ENCODE measurements at regions not wholly inside any gene's neighbourhood (a gene's known extent, or its start where the extent isn't known, plus 50 kb on each side); places are given as distances from the start of the nearest gene placed in this dataset.

- TF ChIP-seq GATA3 (IDR thresholded peaks at IDR 0.05; ENCODE audit: low read depth, low read length) (no peak), GATA2 (IDR thresholded peaks at IDR 0.05; ENCODE audit: low read depth, low read length) (no peak)
Measured at GRCh38 chr9:86459599-86460155, 105.5 kb upstream of the TUT7 start.

- TF ChIP-seq GATA3 (IDR thresholded peaks at IDR 0.05; ENCODE audit: low read depth, low read length) (no peak), GATA2 (IDR thresholded peaks at IDR 0.05; ENCODE audit: low read depth, low read length) (no peak)
Measured at GRCh38 chr9:86459191-86459590, 105.0 kb upstream of the TUT7 start.

- TF ChIP-seq GATA2 (IDR thresholded peaks at IDR 0.05; ENCODE audit: low read depth, low read length) (no peak), GATA3 (IDR thresholded peaks at IDR 0.05; ENCODE audit: low read depth, low read length) (no peak)
Measured at GRCh38 chr9:86458191-86458855, 104.1 kb upstream of the TUT7 start.

GRCh38 chr9:86456416-86456815, 102.2 kb upstream of the TUT7 start:
- no peak for TF ChIP-seq GATA3 (IDR thresholded peaks at IDR 0.05; ENCODE audit: low read depth, low read length)
- TF ChIP-seq GATA2 (IDR thresholded peaks at IDR 0.05; ENCODE audit: low read depth, low read length), result no peak

GRCh38 chr9:86454701-86455615, 100.7 kb upstream of the TUT7 start:
- no peak for TF ChIP-seq GATA3 (IDR thresholded peaks at IDR 0.05; ENCODE audit: low read depth, low read length)
- TF ChIP-seq GATA2 (IDR thresholded peaks at IDR 0.05; ENCODE audit: low read depth, low read length), result no peak

- no peak for TF ChIP-seq GATA2 (IDR thresholded peaks at IDR 0.05; ENCODE audit: low read depth, low read length)
- no peak for TF ChIP-seq GATA3 (IDR thresholded peaks at IDR 0.05; ENCODE audit: low read depth, low read length)
Measured at GRCh38 chr9:86452201-86452828, 98.1 kb upstream of the TUT7 start.

- TF ChIP-seq GATA2 (IDR thresholded peaks at IDR 0.05; ENCODE audit: low read depth, low read length) (no peak), GATA3 (IDR thresholded peaks at IDR 0.05; ENCODE audit: low read depth, low read length) (no peak)
Measured at GRCh38 chr9:86449246-86449645, 95.0 kb upstream of the TUT7 start.

- TF ChIP-seq GATA3 (IDR thresholded peaks at IDR 0.05; ENCODE audit: low read depth, low read length), result no peak
- no peak for TF ChIP-seq GATA2 (IDR thresholded peaks at IDR 0.05; ENCODE audit: low read depth, low read length)
Measured at GRCh38 chr9:86445671-86446070, 91.5 kb upstream of the TUT7 start.

GRCh38 chr9:86443992-86444391, 89.8 kb upstream of the TUT7 start:
- TF ChIP-seq GATA3 (IDR thresholded peaks at IDR 0.05; ENCODE audit: low read depth, low read length) (no peak), GATA2 (IDR thresholded peaks at IDR 0.05; ENCODE audit: low read depth, low read length) (no peak)

- no peak for TF ChIP-seq GATA3 (IDR thresholded peaks at IDR 0.05; ENCODE audit: low read depth, low read length)
- no peak for TF ChIP-seq GATA2 (IDR thresholded peaks at IDR 0.05; ENCODE audit: low read depth, low read length)
Measured at GRCh38 chr9:86434039-86434726, 80.0 kb upstream of the TUT7 start.

- TF ChIP-seq GATA2 (IDR thresholded peaks at IDR 0.05; ENCODE audit: low read depth, low read length) (no peak), GATA3 (IDR thresholded peaks at IDR 0.05; ENCODE audit: low read depth, low read length) (no peak)
Measured at GRCh38 chr9:86424251-86424891, 70.2 kb upstream of the TUT7 start.

GRCh38 chr9:86413971-86414880, 60.0 kb upstream of the TUT7 start:
- TF ChIP-seq GATA3 (IDR thresholded peaks at IDR 0.05; ENCODE audit: low read depth, low read length) (no peak), GATA2 (IDR thresholded peaks at IDR 0.05; ENCODE audit: low read depth, low read length) (no peak)
